Tibial nerve (tissue), 4 donors: ENCODE measurements at regions not wholly inside any gene's neighbourhood (a gene's known extent, or its start where the extent isn't known, plus 50 kb on each side); places are given as distances from the start of the nearest gene placed in this dataset.

Experiments
- DNase-seq, 2 donors: peaks; one replicate each; pipeline ENCODE4 v3.0.0-alpha.2; 2019; ENCODE audit warnings: low spot score in 2 of 2
- H3K27ac ChIP-seq, 4 donors: fragments of 200-600 bp; sonication (generic) in 3 of 4; one replicate each; pipeline ENCODE4 v1.5.1; 2017 to 2019; ENCODE audit warnings: mild to moderate bottlenecking in 1 of 4
- H3K27me3 ChIP-seq, 2 donors: fragments of 200-600 bp; sonication (generic) in 1 of 2; one replicate each; pipeline versions ENCODE4 v1.5.1 to v1.6.0; 2017 to 2019
- H3K36me3 ChIP-seq, 3 donors: fragments of 200-600 bp; sonication (generic); one replicate each; pipeline ENCODE4 v1.5.1; 2018 to 2019
- H3K4me1 ChIP-seq, 4 donors: fragments of 200-600 bp; sonication (generic) in 3 of 4; one replicate each; pipeline ENCODE4 v1.5.1; 2017 to 2019
- H3K4me3 ChIP-seq, 4 donors: fragments of 200-600 bp; sonication (generic) in 3 of 4; one replicate each; pipeline ENCODE4 v1.5.1; 2017 to 2019; ENCODE audit warnings: mild to moderate bottlenecking in 1 of 4, moderate library complexity in 1 of 4
- H3K9me3 ChIP-seq, 4 donors: fragments of 200-600 bp; sonication (generic) in 3 of 4; one replicate each; pipeline ENCODE4 v1.5.1; 2017 to 2019
- CTCF ChIP-seq, 5 experiments: fragments of 200-600 bp in 3 of 5; fragments of 450-650 bp in 2 of 5; sonication (generic) in 3 of 5; IDR thresholded peaks; one replicate each; pipeline ENCODE4 v1.5.1; 2016 to 2019; ENCODE audit warnings: antibody characterized with exemption in 5 of 5, mild to moderate bottlenecking in 3 of 5, moderate library complexity in 2 of 5
- EP300 ChIP-seq, 2 donors: sonication (generic); formaldehyde crosslinking; IDR thresholded peaks; one replicate each; pipeline ENCODE4 v1.6.1; 2017; ENCODE audit warnings: antibody characterized with exemption in 2 of 2, mild to moderate bottlenecking in 1 of 2
- POLR2A ChIP-seq, 2 donors: fragments of 450-650 bp; IDR thresholded peaks; one replicate each; pipeline ENCODE4 v1.6.1; 2017; ENCODE audit warnings: antibody characterized with exemption in 2 of 2, mild to moderate bottlenecking in 2 of 2, moderate library complexity in 2 of 2
- WGBS, 2 donors: methylation state at CpG; one replicate each; pipeline ENCODE4 v1.1.5; 2018; 5-methylcytosine and 5-hydroxymethylcytosine counted together

DNA sequence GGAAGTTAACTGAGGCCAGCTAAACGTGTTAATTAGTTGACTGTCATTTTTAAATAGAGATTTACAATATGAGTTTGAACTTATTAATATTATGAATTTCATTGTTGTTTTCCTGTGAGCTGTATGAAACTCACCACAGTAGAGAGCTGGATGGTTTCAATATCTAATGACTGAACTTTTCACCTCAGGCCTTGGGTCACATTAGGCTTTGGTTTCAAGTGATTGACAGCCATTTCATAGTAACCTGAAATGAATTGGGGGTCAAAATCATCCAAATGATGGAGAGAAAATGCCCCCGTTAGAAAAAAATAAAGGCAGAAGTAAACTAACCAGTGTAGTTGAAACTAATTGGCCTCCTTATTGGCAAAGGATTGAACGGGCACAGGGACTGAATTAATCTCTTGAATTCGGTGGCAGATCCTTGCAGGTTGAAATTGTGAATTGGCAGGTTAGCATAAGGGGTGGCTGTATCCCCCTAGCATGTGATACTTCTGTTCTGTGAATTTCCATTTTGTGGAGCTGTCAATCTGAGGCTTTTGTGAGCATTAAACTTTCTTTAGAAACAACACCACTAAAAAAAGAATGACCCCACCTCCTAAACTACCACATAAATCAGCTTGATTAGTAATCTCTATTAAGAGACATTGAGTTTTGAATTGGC is 155.1 kb upstream of the MMS22L start:
- H3K4me1 ChIP-seq, result peaks cover 0 to 6% (median 0%) of the 10 kb centered on the region in 4 donors
- no peaks in the 10 kb centered on the region for H3K36me3 ChIP-seq
- TF ChIP-seq POLR2A (IDR thresholded peaks at IDR 0.05) (no peak), CTCF (IDR thresholded peaks at IDR 0.05) (no peak), EP300 (IDR thresholded peaks at IDR 0.05) (no peak)
- H3K27ac ChIP-seq, result no peak overlapping the region
- H3K9me3 ChIP-seq, result no peaks in the 10 kb centered on the region
- 57 to 65% methylated on average over 4 of the region's 4 CpGs for WGBS, 2 donors
- H3K27me3 ChIP-seq, result no peaks in the 10 kb centered on the region
- no peak for DNase-seq
- no peak overlapping the region for H3K4me3 ChIP-seq

DNA sequence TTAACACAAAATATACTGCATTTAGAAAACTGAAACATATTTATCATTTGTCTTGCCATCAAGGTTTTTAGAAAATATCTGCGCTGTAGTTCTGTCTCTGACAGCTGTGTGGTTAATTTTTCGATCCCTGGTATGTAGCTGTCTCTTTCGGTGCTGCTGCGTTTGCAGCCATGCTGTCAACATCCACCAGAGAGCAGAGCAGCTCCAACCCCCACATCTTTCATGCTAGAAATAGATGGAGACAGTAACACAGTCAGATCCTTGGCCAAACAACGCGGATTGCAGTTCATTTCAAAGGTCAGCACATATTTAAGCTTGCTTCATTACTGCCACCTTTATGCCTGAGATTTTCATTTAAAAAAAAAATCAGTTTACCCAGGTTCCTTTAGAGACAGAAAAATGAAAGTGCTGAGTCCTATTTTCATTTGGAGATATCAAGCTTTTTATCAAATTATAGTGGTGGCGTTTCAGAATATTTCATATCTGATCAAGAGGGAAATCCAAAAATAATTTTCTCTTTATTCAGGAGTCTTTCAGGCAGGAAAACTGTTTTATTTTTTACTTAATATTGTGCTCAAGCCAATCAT is 157.7 kb upstream of the MMS22L start:
- WGBS, 2 donors, result 16 to 18% methylated on average over 7 of the region's 7 CpGs
- no peak for TF ChIP-seq POLR2A (IDR thresholded peaks at IDR 0.05)
- TF ChIP-seq CTCF (IDR thresholded peaks at IDR 0.05), result peak in 2 of 5 experiments; percentile 25 to 34
- TF ChIP-seq EP300 (IDR thresholded peaks at IDR 0.05), result no peak

DNA sequence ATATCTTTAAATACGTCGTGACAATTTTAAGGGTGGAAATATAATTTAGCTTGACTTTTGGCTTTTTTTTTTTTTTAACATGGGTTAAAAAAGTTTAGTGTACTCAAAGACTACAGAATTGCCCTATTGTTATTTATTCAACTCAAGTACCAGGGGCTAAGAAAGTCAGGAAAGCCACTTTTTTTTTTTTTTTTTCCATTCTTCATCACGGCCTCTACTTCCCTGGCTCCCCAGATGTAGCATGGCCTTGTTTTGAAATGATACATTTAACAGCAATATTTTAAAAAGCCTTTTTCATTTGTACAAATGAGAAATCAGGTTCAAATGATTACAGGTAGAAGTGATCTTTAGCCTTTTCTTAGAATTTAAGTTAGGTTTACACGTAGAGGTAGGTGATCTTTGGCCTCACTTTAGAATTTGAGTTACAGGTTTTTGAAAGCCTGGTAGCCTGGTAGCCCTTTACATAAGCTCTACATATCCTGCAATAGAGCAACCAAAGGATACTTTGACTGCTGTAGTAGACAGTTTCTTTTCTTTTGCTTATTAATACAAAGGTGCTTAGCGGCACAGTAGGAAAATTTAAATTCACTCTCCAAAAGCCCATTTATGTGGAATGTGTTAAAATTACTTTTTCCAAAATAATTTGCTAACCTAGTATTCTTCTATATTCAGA is 160.5 kb upstream of the MMS22L start:
- Histone ChIP-seq H3K4me3 (no peak overlapping the region), H3K27me3 (no peaks in the 10 kb centered on the region), H3K27ac (no peak overlapping the region), H3K9me3 (no peaks in the 10 kb centered on the region), H3K36me3 (no peaks in the 10 kb centered on the region), H3K4me1 (peaks cover 0 to 6% (median 0%) of the 10 kb centered on the region in 4 donors)
- 82 to 86% methylated on average over 5 of the region's 5 CpGs for WGBS, 2 donors
- DNase-seq, result no peak
- TF ChIP-seq POLR2A (IDR thresholded peaks at IDR 0.05), result no peak
- no peak for TF ChIP-seq EP300 (IDR thresholded peaks at IDR 0.05)
- no peak for TF ChIP-seq CTCF (IDR thresholded peaks at IDR 0.05)

More for the DNA sequence above, 157.7 kb upstream of the MMS22L start:
- Histone ChIP-seq H3K4me3 (no peak overlapping the region), H3K27me3 (no peaks in the 10 kb centered on the region), H3K9me3 (no peaks in the 10 kb centered on the region), H3K36me3 (no peaks in the 10 kb centered on the region), H3K27ac (no peak overlapping the region), H3K4me1 (peaks cover 0 to 6% (median 0%) of the 10 kb centered on the region in 4 donors)
- DNase-seq, result no peak

DNA sequence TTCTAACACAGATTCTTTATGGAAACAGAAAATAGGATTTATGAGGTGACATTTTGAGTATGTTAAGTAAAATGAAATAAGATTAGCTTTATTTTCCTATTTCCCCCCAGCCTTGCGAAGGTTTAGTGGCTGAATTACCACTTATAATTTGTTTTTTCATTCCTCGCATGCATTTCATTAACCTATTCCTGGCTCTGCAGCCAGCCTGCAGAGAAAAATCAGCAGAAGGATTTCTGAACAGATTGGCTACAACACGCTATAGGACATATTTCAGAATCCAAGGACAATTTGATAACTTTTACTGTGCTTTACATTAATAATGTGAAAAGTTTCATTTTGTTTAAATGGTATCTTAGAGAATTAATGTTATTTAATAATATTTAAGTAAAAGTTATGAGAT is 162.4 kb upstream of the MMS22L start:
- 46 to 51% methylated on average over 3 of the region's 3 CpGs for WGBS, 2 donors
- Histone ChIP-seq H3K27me3 (no peaks in the 10 kb centered on the region), H3K4me3 (no peak overlapping the region), H3K4me1 (peaks cover 0 to 4% (median 0%) of the 10 kb centered on the region in 4 donors), H3K9me3 (no peaks in the 10 kb centered on the region), H3K36me3 (no peaks in the 10 kb centered on the region), H3K27ac (no peak overlapping the region)
- no peak for DNase-seq
- TF ChIP-seq EP300 (IDR thresholded peaks at IDR 0.05), result no peak
- no peak for TF ChIP-seq CTCF (IDR thresholded peaks at IDR 0.05)
- no peak for TF ChIP-seq POLR2A (IDR thresholded peaks at IDR 0.05)

DNA sequence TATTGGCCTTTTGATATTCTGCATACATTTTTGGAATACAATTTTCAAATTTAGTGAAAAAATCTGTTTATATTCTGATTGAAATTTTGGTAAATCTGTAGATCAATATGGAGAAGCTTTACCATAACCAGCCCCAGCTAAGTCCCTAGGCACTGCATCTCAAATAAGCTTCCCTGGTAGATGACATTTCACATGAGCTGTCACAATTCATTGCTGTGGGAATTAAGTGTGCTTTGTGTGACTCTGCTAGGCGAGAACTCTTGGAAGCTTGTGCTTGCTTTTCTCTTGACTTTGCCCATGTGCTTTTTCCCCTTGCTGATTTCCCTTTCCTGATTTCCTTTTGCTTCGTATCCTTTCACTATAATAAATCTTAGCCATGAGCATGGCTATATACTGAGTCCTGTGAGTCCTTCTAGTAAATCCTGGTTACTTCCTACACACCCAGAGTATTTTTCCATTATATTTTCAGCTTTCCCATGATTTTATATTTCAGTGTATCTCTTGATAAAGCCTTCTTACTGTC is 166.5 kb upstream of the MMS22L start:
- Histone ChIP-seq H3K4me3 (no peak overlapping the region), H3K27me3 (no peaks in the 10 kb centered on the region), H3K27ac (no peak overlapping the region), H3K9me3 (no peaks in the 10 kb centered on the region), H3K36me3 (no peaks in the 10 kb centered on the region), H3K4me1 (no peaks in the 10 kb centered on the region)
- TF ChIP-seq CTCF (IDR thresholded peaks at IDR 0.05) (no peak), POLR2A (IDR thresholded peaks at IDR 0.05) (no peak), EP300 (IDR thresholded peaks at IDR 0.05) (no peak)
- DNase-seq, result no peak
- 55 to 62% methylated on average over 2 of the region's 2 CpGs for WGBS, 2 donors
